Neural cell (in vitro differentiated cells): ENCODE measurements at regions not wholly inside any gene's neighbourhood (a gene's known extent, or its start where the extent isn't known, plus 50 kb on each side); places are given as distances from the start of the nearest gene placed in this dataset.

Experiments
- H2AFZ ChIP-seq: fragments of 200-600, 300-800 bp; sonication (generic), shearing (Covaris generic); 2 replicates; pipeline ENCODE4 v1.6.0; 2014; ENCODE audit warnings: low read depth, mild to moderate bottlenecking, antibody characterized with exemption, low read length, moderate library complexity
- H3F3A ChIP-seq: fragments of 200-600 bp; shearing (Covaris generic); 2 replicates; pipeline ENCODE4 v1.6.1; 2016; ENCODE audit warnings: mild to moderate bottlenecking, moderate library complexity, mixed read lengths, antibody characterized with exemption, low read length; ENCODE audit not compliant: insufficient read depth, poor library complexity, severe bottlenecking
- H3K27ac ChIP-seq: fragments of 200-600, 300-800 bp; sonication (generic), shearing (Covaris generic); 2 replicates; pipeline ENCODE4 v1.5.1; 2014; ENCODE audit warnings: mild to moderate bottlenecking, low read length, moderate library complexity
- H3K27me3 ChIP-seq: fragments of 300-800, 200-600 bp; sonication (generic), shearing (Covaris generic); 2 replicates; pipeline ENCODE4 v1.6.0; 2014; ENCODE audit warnings: mild to moderate bottlenecking, low read depth, low read length, moderate library complexity; ENCODE audit not compliant: insufficient read depth
- H3K36me3 ChIP-seq: fragments of 300-800, 200-600 bp; sonication (generic), shearing (Covaris generic); 2 replicates; pipeline ENCODE4 v1.5.1; 2014; ENCODE audit warnings: mild to moderate bottlenecking, antibody characterized with exemption, low read length, moderate library complexity; ENCODE audit not compliant: insufficient read depth
- H3K4me2 ChIP-seq: fragments of 300-800, 200-600 bp; sonication (generic), shearing (Covaris generic); 2 replicates; pipeline ENCODE4 v1.6.0; 2014; ENCODE audit warnings: mild to moderate bottlenecking, low read length
- H3K4me3 ChIP-seq: fragments of 300-800, 200-600 bp; sonication (generic), shearing (Covaris generic); 2 replicates; pipeline ENCODE4 v1.5.1; 2014; ENCODE audit warnings: mild to moderate bottlenecking, low read length, moderate library complexity
- H3K79me2 ChIP-seq: fragments of 200-600 bp; shearing (Covaris generic); replicated peaks from 2 replicates; pipeline ENCODE4 v1.6.0; 2014; ENCODE audit warnings: mild to moderate bottlenecking, low read length, moderate library complexity; ENCODE audit not compliant: insufficient read depth
- H3K9ac ChIP-seq: fragments of 300-800, 200-600 bp; sonication (generic), shearing (Covaris generic); 2 replicates; pipeline ENCODE4 v1.6.1; 2016; ENCODE audit warnings: mild to moderate bottlenecking, low read length, mixed read lengths
- H3K9me2 ChIP-seq: fragments of 200-600 bp; shearing (Covaris generic); 2 replicates; pipeline ENCODE4 v1.6.1; 2016; ENCODE audit warnings: mild to moderate bottlenecking, low read length, mixed read lengths; ENCODE audit not compliant: insufficient read depth
- H3K9me3 ChIP-seq: fragments of 200-600, 300-800 bp; sonication (generic), shearing (Covaris generic); 2 replicates; pipeline ENCODE4 v1.6.1; 2016; ENCODE audit warnings: mild to moderate bottlenecking, mixed run types, low read length, moderate library complexity, mixed read lengths
- H4K20me1 ChIP-seq: fragments of 200-600 bp; shearing (Covaris generic); 2 replicates; pipeline ENCODE4 v1.6.1; 2016; ENCODE audit warnings: mild to moderate bottlenecking, mixed run types; ENCODE audit not compliant: insufficient read depth
- EP300 ChIP-seq: fragments of 450-650 bp; conservative IDR thresholded peaks from 2 replicates; pipeline ENCODE4 v1.6.1; 2014; ENCODE audit warnings: antibody characterized with exemption, mild to moderate bottlenecking, moderate library complexity; ENCODE audit not compliant: poor library complexity, severe bottlenecking
- EZH2 ChIP-seq: fragments of 200-600, 300-800 bp; shearing (Covaris generic), sonication (generic); IDR thresholded peaks from 2 replicates; pipeline ENCODE4 v1.6.1; 2014; ENCODE audit warnings: antibody characterized with exemption, low read length, borderline replicate concordance, mild to moderate bottlenecking; ENCODE audit not compliant: insufficient read depth, poor library complexity, severe bottlenecking
- MXI1 ChIP-seq: fragments of 450-650 bp; conservative IDR thresholded peaks from 2 replicates; pipeline ENCODE4 v1.6.1; 2014; ENCODE audit warnings: antibody characterized with exemption, mild to moderate bottlenecking; ENCODE audit not compliant: poor library complexity, severe bottlenecking
- POLR2AphosphoS5 ChIP-seq: IDR thresholded peaks from 2 replicates; pipeline ENCODE4 v1.6.1; 2012
- RAD21 ChIP-seq: fragments of 450-650 bp; conservative IDR thresholded peaks from 2 replicates; pipeline ENCODE4 v1.6.1; 2014; ENCODE audit warnings: antibody characterized with exemption, mild to moderate bottlenecking, moderate library complexity
- SMC3 ChIP-seq: fragments of 450-650 bp; conservative IDR thresholded peaks from 2 replicates; pipeline ENCODE4 v1.6.1; 2014; ENCODE audit warnings: antibody characterized with exemption, mild to moderate bottlenecking, moderate library complexity; ENCODE audit not compliant: poor library complexity
- TAF1 ChIP-seq: IDR thresholded peaks from 2 replicates; pipeline ENCODE4 v1.6.1; 2012; ENCODE audit warnings: low read depth
- TF ChIP-seq, protein P1 (sequence below): fragments of 450-650 bp; IDR thresholded peaks from 2 replicates; pipeline ENCODE4 v1.5.1; 2014; ENCODE audit warnings: antibody characterized with exemption, mild to moderate bottlenecking, moderate library complexity; ENCODE audit not compliant: poor library complexity, severe bottlenecking
- TF ChIP-seq, protein P2 (sequence below): IDR thresholded peaks from 2 replicates; pipeline ENCODE4 v1.6.1; 2012; ENCODE audit warnings: borderline replicate concordance

DNA sequence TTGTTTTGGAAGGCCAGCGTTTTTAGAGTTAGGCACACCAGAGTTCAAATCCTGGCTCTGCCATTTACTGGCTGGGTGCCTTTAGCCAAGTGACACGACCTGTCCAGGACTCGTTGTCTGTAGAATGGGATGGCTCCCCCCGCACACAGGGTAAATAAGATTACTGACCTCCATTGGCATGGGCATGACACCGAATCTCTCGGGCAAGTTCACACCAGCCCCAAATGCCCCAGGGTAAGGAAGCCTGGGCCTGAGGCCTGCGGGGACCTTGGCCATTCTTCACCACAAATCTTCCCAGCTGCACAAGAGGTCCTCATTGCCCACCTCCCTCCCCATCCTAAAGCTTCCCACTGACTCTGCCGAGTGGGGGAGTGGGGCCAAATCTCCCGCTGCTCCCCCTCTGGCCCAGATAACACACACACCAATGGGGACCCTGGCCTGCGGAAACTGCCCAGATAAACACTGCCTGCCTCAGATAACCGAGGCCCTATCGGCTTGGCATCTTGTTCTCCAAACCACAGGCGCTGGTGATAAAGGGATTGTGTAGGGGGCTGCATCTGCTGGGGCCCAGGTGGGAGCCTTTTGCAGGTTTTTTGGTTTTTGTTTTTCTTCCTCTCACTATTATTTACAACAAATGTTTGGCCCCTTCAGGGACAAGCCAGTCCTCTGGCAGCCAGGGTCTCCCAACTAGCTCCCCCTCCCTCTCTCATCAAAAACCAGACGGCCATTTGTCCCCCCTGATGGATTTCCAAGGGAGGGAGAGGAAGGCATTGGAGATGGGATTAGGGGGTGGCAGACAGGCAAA lies 75.0 kb upstream of the LHX1 start:
- H3K27me3 ChIP-seq = no peaks in the 10 kb centered on the region
- H3F3A ChIP-seq = no peaks in the 10 kb centered on the region
- no peak overlapping the region for H3K27ac ChIP-seq
- H4K20me1 ChIP-seq = no peaks in the 10 kb centered on the region
- H3K36me3 ChIP-seq = no peaks in the 10 kb centered on the region
- no peak overlapping the region for H2AFZ ChIP-seq
- H3K4me3 ChIP-seq = no peak overlapping the region
- H3K9me2 ChIP-seq = no peaks in the 10 kb centered on the region
- H3K79me2 ChIP-seq = no peaks in the 10 kb centered on the region
- H3K4me2 ChIP-seq = no peak overlapping the region
- no peaks in the 10 kb centered on the region for H3K9me3 ChIP-seq
- H3K9ac ChIP-seq = no peak overlapping the region
- TF ChIP-seq TAF1 (no peak), SMC3 (no peak), RAD21 (no peak), EZH2 (no peak), EP300 (no peak), POLR2AphosphoS5 (no peak), MXI1 (no peak)
- TF ChIP-seq, protein P1, sequence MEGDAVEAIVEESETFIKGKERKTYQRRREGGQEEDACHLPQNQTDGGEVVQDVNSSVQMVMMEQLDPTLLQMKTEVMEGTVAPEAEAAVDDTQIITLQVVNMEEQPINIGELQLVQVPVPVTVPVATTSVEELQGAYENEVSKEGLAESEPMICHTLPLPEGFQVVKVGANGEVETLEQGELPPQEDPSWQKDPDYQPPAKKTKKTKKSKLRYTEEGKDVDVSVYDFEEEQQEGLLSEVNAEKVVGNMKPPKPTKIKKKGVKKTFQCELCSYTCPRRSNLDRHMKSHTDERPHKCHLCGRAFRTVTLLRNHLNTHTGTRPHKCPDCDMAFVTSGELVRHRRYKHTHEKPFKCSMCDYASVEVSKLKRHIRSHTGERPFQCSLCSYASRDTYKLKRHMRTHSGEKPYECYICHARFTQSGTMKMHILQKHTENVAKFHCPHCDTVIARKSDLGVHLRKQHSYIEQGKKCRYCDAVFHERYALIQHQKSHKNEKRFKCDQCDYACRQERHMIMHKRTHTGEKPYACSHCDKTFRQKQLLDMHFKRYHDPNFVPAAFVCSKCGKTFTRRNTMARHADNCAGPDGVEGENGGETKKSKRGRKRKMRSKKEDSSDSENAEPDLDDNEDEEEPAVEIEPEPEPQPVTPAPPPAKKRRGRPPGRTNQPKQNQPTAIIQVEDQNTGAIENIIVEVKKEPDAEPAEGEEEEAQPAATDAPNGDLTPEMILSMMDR = no peak
- TF ChIP-seq, protein P2, sequence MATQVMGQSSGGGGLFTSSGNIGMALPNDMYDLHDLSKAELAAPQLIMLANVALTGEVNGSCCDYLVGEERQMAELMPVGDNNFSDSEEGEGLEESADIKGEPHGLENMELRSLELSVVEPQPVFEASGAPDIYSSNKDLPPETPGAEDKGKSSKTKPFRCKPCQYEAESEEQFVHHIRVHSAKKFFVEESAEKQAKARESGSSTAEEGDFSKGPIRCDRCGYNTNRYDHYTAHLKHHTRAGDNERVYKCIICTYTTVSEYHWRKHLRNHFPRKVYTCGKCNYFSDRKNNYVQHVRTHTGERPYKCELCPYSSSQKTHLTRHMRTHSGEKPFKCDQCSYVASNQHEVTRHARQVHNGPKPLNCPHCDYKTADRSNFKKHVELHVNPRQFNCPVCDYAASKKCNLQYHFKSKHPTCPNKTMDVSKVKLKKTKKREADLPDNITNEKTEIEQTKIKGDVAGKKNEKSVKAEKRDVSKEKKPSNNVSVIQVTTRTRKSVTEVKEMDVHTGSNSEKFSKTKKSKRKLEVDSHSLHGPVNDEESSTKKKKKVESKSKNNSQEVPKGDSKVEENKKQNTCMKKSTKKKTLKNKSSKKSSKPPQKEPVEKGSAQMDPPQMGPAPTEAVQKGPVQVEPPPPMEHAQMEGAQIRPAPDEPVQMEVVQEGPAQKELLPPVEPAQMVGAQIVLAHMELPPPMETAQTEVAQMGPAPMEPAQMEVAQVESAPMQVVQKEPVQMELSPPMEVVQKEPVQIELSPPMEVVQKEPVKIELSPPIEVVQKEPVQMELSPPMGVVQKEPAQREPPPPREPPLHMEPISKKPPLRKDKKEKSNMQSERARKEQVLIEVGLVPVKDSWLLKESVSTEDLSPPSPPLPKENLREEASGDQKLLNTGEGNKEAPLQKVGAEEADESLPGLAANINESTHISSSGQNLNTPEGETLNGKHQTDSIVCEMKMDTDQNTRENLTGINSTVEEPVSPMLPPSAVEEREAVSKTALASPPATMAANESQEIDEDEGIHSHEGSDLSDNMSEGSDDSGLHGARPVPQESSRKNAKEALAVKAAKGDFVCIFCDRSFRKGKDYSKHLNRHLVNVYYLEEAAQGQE = no peak

DNA sequence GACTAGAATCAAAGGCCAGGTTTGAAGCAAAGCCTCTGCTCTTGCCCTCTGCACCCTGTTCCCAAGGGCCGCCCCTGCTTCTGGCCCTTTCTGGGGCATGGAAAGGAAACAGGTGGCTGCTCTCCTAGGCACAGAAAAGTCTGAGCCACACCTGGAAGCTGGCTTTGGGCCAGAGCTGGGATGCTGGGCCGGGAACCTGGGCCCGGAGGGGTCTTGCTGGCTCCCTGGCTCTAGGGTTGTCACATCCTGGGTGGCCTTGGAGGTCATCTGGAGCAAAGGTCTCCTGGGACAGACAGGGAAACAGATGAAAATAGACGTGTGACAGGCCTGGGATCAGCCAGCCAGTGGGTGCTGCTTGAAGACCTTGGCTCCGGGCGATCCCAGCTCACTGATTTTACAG lies 74.1 kb upstream of the LHX1 start:
- TF ChIP-seq EZH2 (no peak), TAF1 (no peak), RAD21 (no peak), SMC3 (no peak), MXI1 (no peak), POLR2AphosphoS5 (no peak), EP300 (no peak)
- TF ChIP-seq, protein P2 = no peak
- TF ChIP-seq, protein P1 = no peak
- no peak overlapping the region for H3K4me2 ChIP-seq
- H3K9me3 ChIP-seq = no peaks in the 10 kb centered on the region
- no peaks in the 10 kb centered on the region for H3K9me2 ChIP-seq
- no peak overlapping the region for H2AFZ ChIP-seq
- H3K79me2 ChIP-seq = no peaks in the 10 kb centered on the region
- H3K36me3 ChIP-seq = no peaks in the 10 kb centered on the region
- H3K27ac ChIP-seq = no peak overlapping the region
- no peaks in the 10 kb centered on the region for H3K27me3 ChIP-seq
- H3K4me3 ChIP-seq = no peak overlapping the region
- H3F3A ChIP-seq = no peaks in the 10 kb centered on the region
- no peaks in the 10 kb centered on the region for H4K20me1 ChIP-seq
- H3K9ac ChIP-seq = no peak overlapping the region
